GM21447 (cell line): ENCODE measurements at regions not wholly inside any gene's neighbourhood (a gene's known extent, or its start where the extent isn't known, plus 50 kb on each side); places are given as distances from the start of the nearest gene placed in this dataset.

ENCODE experiments used
- ATAC-seq: cut with Tn5 transposase; IDR thresholded peaks from one replicate; pipeline ENCODE4 v1.9.1; 2021; ENCODE audit not compliant: unreplicated experiment

- no peak for ATAC-seq
Measured at GRCh38 chr17:72361892-72362291, 241.1 kb downstream of the SOX9 start.

- no peak for ATAC-seq
Measured at GRCh38 chr17:72362376-72363088, 241.7 kb downstream of the SOX9 start.

- no peak for ATAC-seq
Measured at GRCh38 chr17:72363089-72363610, 242.3 kb downstream of the SOX9 start.

- no peak for ATAC-seq
Measured at GRCh38 chr17:72365857-72366414, 245.1 kb downstream of the SOX9 start.

GRCh38 chr17:72366626-72367025, 245.8 kb downstream of the SOX9 start:
- ATAC-seq = no peak

- no peak for ATAC-seq
Measured at GRCh38 chr17:72368191-72368590, 247.4 kb downstream of the SOX9 start.

- ATAC-seq = no peak
Measured at GRCh38 chr17:72369366-72369765, 248.5 kb downstream of the SOX9 start.

GRCh38 chr17:72370819-72371218, 250.0 kb downstream of the SOX9 start:
- no peak for ATAC-seq

GRCh38 chr17:72372185-72372584, 251.4 kb downstream of the SOX9 start:
- ATAC-seq = no peak

GRCh38 chr17:72373910-72374741, 253.3 kb downstream of the SOX9 start:
- no peak for ATAC-seq

- no peak for ATAC-seq
Measured at GRCh38 chr17:72376526-72377345, 255.9 kb downstream of the SOX9 start.

- no peak for ATAC-seq
Measured at GRCh38 chr17:72378414-72379390, 257.9 kb downstream of the SOX9 start.

- ATAC-seq = no peak
Measured at GRCh38 chr17:72379516-72379915, 258.7 kb downstream of the SOX9 start.

GRCh38 chr17:72380120-72380519, 259.3 kb downstream of the SOX9 start:
- ATAC-seq = no peak

GRCh38 chr17:72380737-72381136, 259.9 kb downstream of the SOX9 start:
- ATAC-seq = no peak

GRCh38 chr17:72381597-72382397, 261.0 kb downstream of the SOX9 start:
- no peak for ATAC-seq

- no peak for ATAC-seq
Measured at GRCh38 chr17:72382971-72383722, 262.3 kb downstream of the SOX9 start.

- ATAC-seq = no peak
Measured at GRCh38 chr17:72385475-72385874, 264.7 kb downstream of the SOX9 start.
